ENCODE measurements at regions not wholly inside any gene's neighbourhood (a gene's known extent, or its start where the extent isn't known, plus 50 kb on each side); places are given as distances from the start of the nearest gene placed in this dataset.
A peak's percentile ranks its signal among the peaks of the same experiment; 100 is the strongest.

DNA sequence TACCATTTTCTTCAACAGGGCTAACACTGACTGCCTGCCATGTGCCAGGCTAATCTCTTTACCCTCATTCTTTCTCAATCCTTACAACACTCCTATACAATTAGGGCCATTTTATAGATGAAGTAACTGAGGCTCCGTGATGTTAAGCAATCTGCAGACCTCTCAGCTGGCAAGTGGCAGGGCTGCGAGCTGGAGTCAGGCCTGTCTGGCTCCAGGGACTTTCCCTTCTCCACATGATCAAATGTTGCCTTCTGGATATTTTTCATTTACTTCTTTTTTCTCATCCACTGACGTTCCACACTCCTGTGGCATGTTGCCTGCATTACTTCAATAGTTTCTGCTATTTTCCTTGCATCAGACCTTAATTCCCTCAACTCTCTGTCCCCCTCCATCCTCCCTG is 55.2 kb upstream of the TAGAP start:
- no peak for DNase-seq (ENCODE audit: low read depth in 1 of 2, low spot score in 1 of 2)

DNA sequence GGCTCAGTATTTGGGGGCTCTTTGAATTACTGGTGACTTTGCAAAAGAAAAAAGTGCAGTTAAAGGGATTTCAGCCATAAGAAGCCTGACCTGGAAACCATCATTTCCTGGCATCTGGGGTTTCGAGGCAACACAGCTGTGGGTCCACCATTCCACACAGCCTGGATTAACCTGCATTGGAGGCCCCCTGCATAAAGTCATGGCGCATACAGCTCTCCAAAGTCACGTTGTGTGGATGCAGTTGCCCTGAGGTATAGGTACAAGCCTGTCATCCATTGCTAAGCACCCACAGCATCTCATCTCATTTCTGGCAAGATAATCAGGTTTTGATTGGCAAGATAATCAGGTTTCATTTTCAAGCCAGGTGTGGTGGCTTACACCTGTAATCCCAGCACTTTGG is 54.5 kb upstream of the TAGAP start:
- DNase-seq (ENCODE audit: low read depth in 1 of 2, low spot score in 1 of 2) = no peak

DNA sequence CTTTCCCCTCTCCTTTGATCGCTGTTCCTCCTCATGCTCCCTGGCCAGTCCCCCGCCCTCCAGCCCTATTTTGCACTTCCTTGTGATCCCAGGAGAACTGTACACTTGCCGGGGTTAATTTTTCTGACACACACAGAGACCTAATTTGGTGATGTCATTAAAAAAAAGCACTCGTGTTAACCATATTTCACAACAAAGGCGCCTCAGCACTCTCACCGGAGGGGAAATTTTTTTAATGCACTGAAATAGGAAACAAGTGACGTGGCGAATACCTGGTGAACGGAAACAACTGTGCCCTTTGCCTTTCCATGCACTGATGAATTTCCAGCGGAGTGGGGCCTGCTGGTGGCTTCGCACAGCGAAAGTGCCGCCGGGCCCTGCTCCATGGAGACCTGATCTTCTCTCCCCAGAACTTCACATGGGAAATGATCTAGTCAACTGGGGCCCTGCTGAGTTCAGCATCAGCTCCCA is 53.9 kb upstream of the TAGAP start:
- peak in 1 of 2 donors; percentile 59 for DNase-seq (ENCODE audit: low read depth in 1 of 2, low spot score in 1 of 2)

DNA sequence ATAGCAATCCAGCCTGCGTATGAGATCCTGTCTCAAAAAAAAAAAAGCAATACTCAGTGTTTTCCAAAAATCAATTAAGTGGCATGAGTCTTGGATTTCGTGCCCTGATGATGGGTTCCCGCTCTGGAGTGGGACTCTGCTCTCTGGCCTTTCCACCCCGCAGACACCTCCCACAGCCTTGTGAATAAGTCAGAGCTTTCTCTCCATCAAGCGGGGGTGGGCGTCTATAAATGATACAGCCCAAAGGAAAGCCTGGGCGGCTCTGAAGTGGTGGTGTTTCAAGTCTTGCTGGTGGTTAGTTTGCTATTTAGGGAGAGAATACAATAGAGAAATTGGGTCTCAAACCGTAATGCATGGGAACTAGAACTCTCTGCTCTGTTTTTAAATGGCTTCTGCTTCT is 52.5 kb upstream of the TAGAP start:
- no peak for DNase-seq (ENCODE audit: low read depth in 1 of 2, low spot score in 1 of 2)

DNA sequence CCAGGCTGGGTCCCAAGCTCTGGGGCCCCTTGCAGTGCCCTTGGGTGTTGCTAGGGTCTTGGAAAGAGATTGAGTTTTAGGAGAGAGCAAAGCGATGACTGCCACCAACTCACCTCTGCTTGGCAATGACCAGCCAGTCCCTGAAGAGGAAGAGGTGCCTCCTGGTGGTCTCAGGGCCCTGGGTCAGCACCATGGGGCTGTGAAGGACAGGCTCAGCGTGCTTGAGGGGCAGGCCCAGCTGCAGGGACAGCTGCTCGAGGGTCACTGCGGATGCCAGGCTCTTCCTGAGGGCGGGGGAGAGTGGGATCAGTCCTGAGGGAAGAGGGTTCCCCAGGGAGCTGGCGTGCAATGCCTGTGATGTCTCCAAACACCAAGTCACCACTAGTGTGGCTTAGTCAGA is 50.8 kb upstream of the TAGAP start:
- DNase-seq (ENCODE audit: low read depth in 1 of 2, low spot score in 1 of 2) = no peak

DNA sequence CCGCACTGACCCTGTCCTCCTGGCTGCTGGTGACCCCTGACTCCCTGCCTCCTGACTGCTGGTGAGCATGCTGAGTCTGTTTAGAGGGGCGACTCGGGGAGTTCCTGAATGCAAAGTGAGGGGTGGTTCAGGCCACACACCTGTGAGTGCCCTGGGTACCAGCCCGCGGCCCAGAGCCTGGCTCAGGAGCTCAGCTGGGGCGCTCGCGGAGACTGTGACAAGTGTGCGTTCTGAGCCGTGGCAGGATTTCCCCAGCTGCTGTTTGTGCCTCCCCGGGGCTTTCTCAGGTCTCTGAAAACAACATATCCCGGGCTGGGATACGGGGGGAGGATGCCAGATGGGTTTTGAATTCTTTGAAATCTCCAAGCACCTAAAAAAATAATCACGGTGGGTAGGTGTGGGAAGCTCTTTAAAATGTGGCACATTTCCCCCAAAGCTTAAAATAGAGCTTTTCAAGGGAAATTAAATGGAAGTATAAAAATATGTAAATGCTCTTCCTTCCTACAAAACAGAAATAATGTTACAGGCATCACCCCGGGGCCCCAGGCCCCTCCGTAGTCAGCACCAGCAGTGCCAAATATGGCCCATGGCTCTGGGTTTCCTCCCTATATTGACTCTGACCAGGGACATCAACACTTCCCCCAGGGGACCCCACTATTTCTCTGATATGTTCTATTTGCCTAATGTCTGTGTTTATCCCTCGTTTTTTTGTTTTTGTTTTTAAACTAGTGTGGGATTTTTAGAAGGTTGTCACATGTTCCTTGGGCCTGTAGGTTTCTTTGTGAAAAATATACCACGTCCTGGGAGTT is 49.9 kb upstream of the TAGAP start:
- peak in 1 of 2 donors; percentile 61 for DNase-seq (ENCODE audit: low read depth in 1 of 2, low spot score in 1 of 2)
